ENCODE measurements at regions not wholly inside any gene's neighbourhood (a gene's known extent, or its start where the extent isn't known, plus 50 kb on each side); places are given as distances from the start of the nearest gene placed in this dataset.

- TF ChIP-seq POLR2A (IDR thresholded peaks at IDR 0.05) (no peak), CTCF (IDR thresholded peaks at IDR 0.05) (no peak), EP300 (IDR thresholded peaks at IDR 0.05) (no peak)
These were observed 245.1 kb downstream of the POTED start for GRCh38 chr21:13854638-13855037.

All from ovary (tissue), 3 donors.